Karpas-422 (cell line): ENCODE measurements at regions not wholly inside any gene's neighbourhood (a gene's known extent, or its start where the extent isn't known, plus 50 kb on each side); places are given as distances from the start of the nearest gene placed in this dataset.

Experiments used
- DNase-seq: peaks from one replicate; pipeline ENCODE4 v3.0.0-alpha.2; 2015
- H2AFZ ChIP-seq: fragments of 200-600 bp; sonication (generic); 2 replicates; pipeline ENCODE4 v1.6.1; 2014; ENCODE audit warnings: antibody characterized with exemption, low read length, mixed read lengths
- H3K27ac ChIP-seq: fragments of 200-600 bp; sonication (generic); 2 replicates; pipeline ENCODE4 v1.5.1; 2014; ENCODE audit warnings: mild to moderate bottlenecking, low read length, moderate library complexity
- H3K27me3 ChIP-seq: fragments of 200-600 bp; sonication (generic); 2 replicates; pipeline ENCODE4 v1.6.1; 2014; ENCODE audit warnings: low read length, mixed read lengths
- H3K36me3 ChIP-seq: fragments of 200-600 bp; sonication (generic); 2 replicates; pipeline ENCODE4 v1.6.1; 2014; ENCODE audit warnings: low read length, mixed read lengths; ENCODE audit not compliant: insufficient read depth
- H3K4me1 ChIP-seq: fragments of 200-600 bp; sonication (generic); 2 replicates; pipeline ENCODE4 v1.6.1; 2014; ENCODE audit warnings: mild to moderate bottlenecking, low read length, mixed read lengths
- H3K4me2 ChIP-seq: fragments of 200-600 bp; sonication (generic); 2 replicates; pipeline ENCODE4 v1.6.1; 2014; ENCODE audit warnings: low read length, low read depth, mild to moderate bottlenecking; ENCODE audit not compliant: poor library complexity, severe bottlenecking
- H3K4me3 ChIP-seq: fragments of 200-600 bp; sonication (generic); 2 replicates; pipeline ENCODE4 v1.5.1; 2014; ENCODE audit warnings: mild to moderate bottlenecking, antibody characterized with exemption, low read length, mixed read lengths
- H3K79me2 ChIP-seq: fragments of 200-600 bp; sonication (generic); 2 replicates; pipeline ENCODE4 v1.6.1; 2014; ENCODE audit warnings: mild to moderate bottlenecking, low read length, mixed read lengths
- H3K9ac ChIP-seq: fragments of 200-600 bp; sonication (generic); 2 replicates; pipeline ENCODE4 v1.6.0; 2014; ENCODE audit warnings: low read length
- H3K9me2 ChIP-seq: fragments of 200-600 bp; sonication (generic), shearing (Covaris generic); replicated peaks from 2 replicates; pipeline ENCODE4 v1.6.0; 2014; ENCODE audit warnings: mild to moderate bottlenecking, low read length, moderate library complexity; ENCODE audit not compliant: insufficient read depth
- H3K9me3 ChIP-seq: fragments of 300-700, 200-600 bp; sonication (generic); 2 replicates; pipeline ENCODE4 v1.6.1; 2014; ENCODE audit warnings: low read length, mixed read lengths
- H4K20me1 ChIP-seq: fragments of 200-600 bp; sonication (generic); 2 replicates; pipeline ENCODE4 v1.6.1; 2014; ENCODE audit warnings: mild to moderate bottlenecking, antibody characterized with exemption, low read length, low read depth; ENCODE audit not compliant: insufficient read depth

DNA sequence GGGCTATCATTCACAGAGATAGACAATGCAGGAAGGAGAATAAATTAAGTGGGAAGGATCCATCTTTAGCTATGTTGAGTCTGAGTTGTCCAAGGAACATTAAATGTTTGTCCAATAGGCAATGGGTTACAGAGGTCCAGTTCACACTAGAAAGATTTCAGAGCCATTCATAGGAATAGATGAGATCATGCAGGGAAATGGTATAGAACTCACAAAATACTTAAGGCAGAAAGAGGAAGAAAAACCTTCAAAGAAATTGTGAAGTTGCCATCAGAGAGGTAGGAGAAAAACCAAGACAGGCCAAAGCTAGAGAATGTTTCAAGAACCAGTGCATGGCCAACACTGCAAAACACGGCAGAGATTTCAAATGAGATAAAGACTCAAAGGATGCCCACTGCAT, 94.1 kb downstream of the PHLDA1 start:
- H3K36me3 ChIP-seq, result no peaks in the 10 kb centered on the region
- H3K4me1 ChIP-seq, result no peaks in the 10 kb centered on the region
- H3K9me3 ChIP-seq, result no peaks in the 10 kb centered on the region
- H3K4me3 ChIP-seq, result no peak overlapping the region
- no peak overlapping the region for H3K4me2 ChIP-seq
- H2AFZ ChIP-seq, result no peak overlapping the region
- H4K20me1 ChIP-seq, result no peaks in the 10 kb centered on the region
- no peak for DNase-seq
- no peaks in the 10 kb centered on the region for H3K9me2 ChIP-seq
- no peak overlapping the region for H3K9ac ChIP-seq
- no peaks in the 10 kb centered on the region for H3K27me3 ChIP-seq
- no peaks in the 10 kb centered on the region for H3K79me2 ChIP-seq
- no peak overlapping the region for H3K27ac ChIP-seq

DNA sequence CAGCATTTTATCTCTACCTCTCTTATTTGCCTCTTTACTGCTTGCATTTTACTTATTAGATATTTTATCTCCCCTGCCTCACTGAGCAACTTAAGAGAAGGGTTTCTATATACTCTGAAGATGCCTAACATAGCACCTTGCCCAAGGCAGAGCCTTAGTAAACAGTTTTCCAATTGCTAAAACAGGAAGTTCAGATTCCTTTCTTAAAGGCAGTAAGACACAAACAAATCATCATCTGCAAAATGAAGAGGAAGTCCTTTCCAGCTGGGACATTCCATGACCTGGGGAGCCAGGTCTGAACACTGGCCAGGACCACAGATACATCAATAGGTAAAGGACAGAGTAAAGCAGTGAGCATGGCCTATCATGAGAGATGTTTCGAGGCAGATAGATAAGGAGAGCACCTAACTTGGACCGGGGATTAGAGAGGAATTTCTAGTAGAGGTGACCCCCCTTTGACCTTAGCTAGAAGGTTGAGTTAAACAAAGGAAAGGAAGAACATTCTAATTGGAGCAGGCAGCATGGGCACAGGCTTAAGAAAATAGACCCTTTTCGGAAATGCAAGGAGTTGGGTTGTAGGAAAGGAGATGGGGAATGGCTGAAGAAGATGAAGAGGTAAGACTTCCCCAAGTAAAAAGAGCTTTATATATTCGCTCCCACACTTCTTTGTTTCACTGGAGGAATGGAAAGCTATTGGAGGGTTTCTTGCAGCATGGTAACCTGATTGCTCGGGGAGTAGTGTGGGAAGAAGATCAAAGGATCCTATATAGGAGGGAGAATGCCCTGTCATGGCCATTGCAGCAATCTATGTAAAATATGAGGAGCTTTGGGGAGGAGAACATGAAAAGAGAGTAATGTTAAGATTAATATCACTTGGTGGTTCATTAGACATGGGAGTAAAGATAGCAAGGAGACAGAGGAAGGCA, 94.8 kb downstream of the PHLDA1 start:
- H3K9ac ChIP-seq, result no peak overlapping the region
- no peak overlapping the region for H3K4me2 ChIP-seq
- no peak overlapping the region for H3K27ac ChIP-seq
- no peak overlapping the region for H3K4me3 ChIP-seq
- H3K27me3 ChIP-seq, result no peaks in the 10 kb centered on the region
- no peaks in the 10 kb centered on the region for H3K36me3 ChIP-seq
- no peaks in the 10 kb centered on the region for H4K20me1 ChIP-seq
- no peak for DNase-seq
- no peaks in the 10 kb centered on the region for H3K9me2 ChIP-seq
- no peaks in the 10 kb centered on the region for H3K9me3 ChIP-seq
- H3K79me2 ChIP-seq, result no peaks in the 10 kb centered on the region
- H3K4me1 ChIP-seq, result no peaks in the 10 kb centered on the region
- H2AFZ ChIP-seq, result no peak overlapping the region

DNA sequence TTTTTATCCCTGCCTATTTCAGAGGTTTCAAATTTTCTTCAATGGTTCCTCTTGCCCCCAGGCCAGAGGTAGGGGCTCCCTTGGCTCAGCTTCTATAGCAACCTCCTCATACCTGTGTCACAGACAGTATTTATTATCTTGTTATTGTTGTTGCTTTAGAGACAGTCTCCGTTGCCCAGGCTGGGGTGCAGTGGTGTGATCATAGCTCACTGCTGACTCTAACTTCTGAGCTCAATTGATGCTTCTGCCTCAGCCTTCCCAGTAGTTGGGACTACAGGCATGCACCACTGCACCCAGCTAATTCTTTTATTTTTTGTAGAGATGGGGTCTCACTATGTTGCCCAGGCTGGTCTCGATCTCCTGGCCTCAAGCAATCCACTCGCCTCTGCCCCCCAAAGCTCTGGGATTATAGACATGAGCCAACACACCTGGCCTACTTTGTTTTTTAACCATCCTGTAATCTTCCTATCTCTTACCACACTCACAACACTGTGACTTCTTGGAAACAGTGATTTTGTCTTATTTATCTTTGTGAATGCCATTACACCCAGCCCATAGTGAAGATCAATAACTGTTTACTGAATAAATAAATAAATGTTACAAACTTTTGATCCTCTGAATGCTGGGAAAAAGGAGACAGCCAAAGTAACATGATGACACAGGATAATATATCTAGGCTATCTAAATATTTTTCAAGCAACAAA, 95.9 kb downstream of the PHLDA1 start:
- H3K79me2 ChIP-seq, result no peaks in the 10 kb centered on the region
- no peaks in the 10 kb centered on the region for H3K9me2 ChIP-seq
- no peak overlapping the region for H3K4me2 ChIP-seq
- no peak overlapping the region for H3K27ac ChIP-seq
- H3K27me3 ChIP-seq, result no peaks in the 10 kb centered on the region
- H3K4me1 ChIP-seq, result no peaks in the 10 kb centered on the region
- H3K4me3 ChIP-seq, result no peak overlapping the region
- no peaks in the 10 kb centered on the region for H3K9me3 ChIP-seq
- no peak overlapping the region for H3K9ac ChIP-seq
- no peak overlapping the region for H2AFZ ChIP-seq
- H3K36me3 ChIP-seq, result no peaks in the 10 kb centered on the region
- DNase-seq, result no peak
- H4K20me1 ChIP-seq, result no peaks in the 10 kb centered on the region

DNA sequence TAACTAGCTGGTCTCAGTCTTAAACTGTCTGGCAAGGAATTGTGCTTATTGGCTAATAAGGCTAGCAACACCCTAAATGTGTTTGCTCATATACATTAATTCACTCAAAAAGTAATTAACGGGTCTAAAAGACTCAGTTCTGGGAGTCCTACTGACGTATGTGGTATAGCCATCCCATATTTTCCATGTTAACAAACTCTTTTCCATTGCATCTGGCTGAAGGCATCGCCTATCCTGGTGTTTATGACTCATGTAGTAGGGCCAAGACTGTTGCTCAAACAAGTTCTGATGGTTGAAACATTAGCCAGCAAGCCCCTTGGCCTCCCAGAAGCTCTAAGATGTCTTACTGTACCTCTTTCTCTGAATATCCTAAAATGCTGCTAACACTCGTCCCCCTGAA, 98.5 kb downstream of the PHLDA1 start:
- no peak overlapping the region for H3K4me3 ChIP-seq
- no peaks in the 10 kb centered on the region for H3K4me1 ChIP-seq
- no peak overlapping the region for H2AFZ ChIP-seq
- no peaks in the 10 kb centered on the region for H3K27me3 ChIP-seq
- no peaks in the 10 kb centered on the region for H4K20me1 ChIP-seq
- no peak overlapping the region for H3K9ac ChIP-seq
- no peak for DNase-seq
- H3K36me3 ChIP-seq, result no peaks in the 10 kb centered on the region
- H3K27ac ChIP-seq, result no peak overlapping the region
- H3K9me2 ChIP-seq, result no peaks in the 10 kb centered on the region
- H3K4me2 ChIP-seq, result no peak overlapping the region
- no peaks in the 10 kb centered on the region for H3K79me2 ChIP-seq
- no peaks in the 10 kb centered on the region for H3K9me3 ChIP-seq

DNA sequence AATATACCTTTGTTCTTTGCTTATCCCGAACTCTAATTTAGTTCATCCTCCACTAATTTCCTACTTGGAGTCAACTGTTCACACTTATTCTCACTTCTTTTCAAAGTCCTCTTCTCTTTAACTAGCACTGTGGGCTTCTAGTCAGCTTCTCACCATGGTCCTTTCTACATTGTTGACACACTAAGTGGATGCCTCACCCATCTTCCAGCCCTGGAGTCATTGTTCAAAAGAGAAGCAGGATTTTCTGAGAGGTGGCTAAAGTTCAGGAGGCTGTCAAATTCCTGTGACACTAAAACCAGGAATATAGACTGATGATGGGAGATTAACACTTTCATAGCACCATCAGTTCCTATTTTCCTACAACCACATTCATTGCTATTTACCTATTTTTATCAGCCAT, 99.3 kb downstream of the PHLDA1 start:
- Histone ChIP-seq H3K9me2 (no peaks in the 10 kb centered on the region), H3K4me3 (no peak overlapping the region), H3K36me3 (no peaks in the 10 kb centered on the region), H3K9ac (no peak overlapping the region), H3K9me3 (no peaks in the 10 kb centered on the region), H2AFZ (no peak overlapping the region), H3K79me2 (no peaks in the 10 kb centered on the region), H4K20me1 (no peaks in the 10 kb centered on the region), H3K4me2 (no peak overlapping the region), H3K27me3 (no peaks in the 10 kb centered on the region), H3K4me1 (no peaks in the 10 kb centered on the region), H3K27ac (no peak overlapping the region)
- DNase-seq, result no peak

DNA sequence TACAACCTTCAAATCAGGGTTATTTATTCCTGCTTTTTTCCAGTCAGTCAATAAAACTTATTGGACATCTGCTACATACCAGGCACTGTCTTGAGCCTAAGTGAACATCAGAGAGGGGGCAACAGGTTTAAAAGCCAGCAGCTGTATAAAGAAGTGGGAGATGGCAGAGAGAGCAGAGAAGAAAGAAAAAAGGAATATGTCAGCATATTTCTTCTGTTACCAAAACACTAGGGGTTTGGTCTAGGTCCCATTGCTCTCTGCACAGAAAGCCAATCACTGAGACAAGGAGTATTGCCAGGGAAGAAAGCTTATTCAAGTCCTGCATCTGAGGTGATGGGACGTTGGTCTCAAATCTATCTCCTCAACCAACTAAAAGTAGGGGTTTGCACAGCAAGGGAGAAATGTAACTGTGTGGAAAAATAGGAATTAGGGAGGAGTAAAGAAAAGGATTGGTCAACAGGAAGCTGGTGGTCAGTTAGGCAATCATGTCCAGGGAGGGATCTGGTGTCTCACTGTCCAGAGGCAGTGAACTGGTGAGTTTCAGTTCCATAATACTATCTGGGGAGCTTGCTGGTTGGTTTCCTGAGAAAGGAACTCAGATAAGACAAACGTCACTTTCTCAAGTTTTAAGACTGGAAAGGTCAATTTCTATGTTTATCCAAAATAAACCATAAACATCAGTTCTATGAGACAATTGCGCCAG, 107.5 kb downstream of the PHLDA1 start:
- no peak overlapping the region for H3K4me3 ChIP-seq
- H3K27ac ChIP-seq, result no peak overlapping the region
- no peaks in the 10 kb centered on the region for H3K4me1 ChIP-seq
- H3K79me2 ChIP-seq, result no peaks in the 10 kb centered on the region
- peaks cover 10% of the 10 kb centered on the region for H3K9me3 ChIP-seq
- no peaks in the 10 kb centered on the region; the same call in 1 of the 2 replicates for H3K36me3 ChIP-seq
- no peaks in the 10 kb centered on the region for H3K27me3 ChIP-seq
- no peaks in the 10 kb centered on the region for H3K9me2 ChIP-seq
- no peak overlapping the region for H3K4me2 ChIP-seq
- H4K20me1 ChIP-seq, result no peaks in the 10 kb centered on the region
- H3K9ac ChIP-seq, result no peak overlapping the region
- DNase-seq, result no peak
- H2AFZ ChIP-seq, result no peak overlapping the region

DNA sequence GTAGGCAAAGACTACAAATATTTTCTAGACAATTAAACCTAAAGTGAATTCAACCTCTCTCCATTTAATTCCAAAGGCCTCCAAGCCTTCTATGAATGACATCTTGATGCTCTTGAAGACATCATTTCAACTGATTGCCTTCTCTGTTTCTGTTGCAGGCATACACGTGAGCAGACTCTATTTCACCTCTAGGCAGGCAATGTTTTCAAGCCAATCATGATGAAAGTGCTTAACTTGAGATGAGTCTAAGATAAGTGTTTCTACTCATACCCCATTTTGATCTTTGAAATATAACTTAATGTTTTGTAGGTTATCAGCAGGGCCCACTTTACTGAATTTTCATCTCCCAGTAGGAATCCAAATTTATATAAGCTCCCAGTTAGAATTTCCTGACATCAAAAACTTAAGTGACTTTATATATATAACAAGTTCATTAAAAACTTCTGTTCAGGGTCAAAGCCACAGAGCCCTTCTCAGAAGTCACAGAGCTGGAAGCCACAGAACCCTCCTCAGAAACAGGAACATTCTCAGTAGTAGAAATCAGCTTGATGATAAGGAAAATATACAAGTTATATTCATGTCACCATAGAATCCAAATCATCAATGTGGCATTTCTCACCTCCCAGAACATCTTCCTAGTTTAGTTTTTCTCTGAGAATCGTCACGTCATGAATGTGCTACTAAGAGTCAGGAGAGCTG, 108.5 kb downstream of the PHLDA1 start:
- Histone ChIP-seq H3K4me1 (no peaks in the 10 kb centered on the region), H3K27ac (no peak overlapping the region), H3K36me3 (no peaks in the 10 kb centered on the region; the same call in 1 of the 2 replicates), H3K9me2 (no peaks in the 10 kb centered on the region), H3K4me3 (no peak overlapping the region), H3K9me3 (peaks cover 10% of the 10 kb centered on the region), H3K79me2 (no peaks in the 10 kb centered on the region), H3K4me2 (no peak overlapping the region), H2AFZ (no peak overlapping the region), H3K27me3 (no peaks in the 10 kb centered on the region), H4K20me1 (no peaks in the 10 kb centered on the region), H3K9ac (no peak overlapping the region)
- no peak for DNase-seq
